ENCODE measurements at regions not wholly inside any gene's neighbourhood (a gene's known extent, or its start where the extent isn't known, plus 50 kb on each side); places are given as distances from the start of the nearest gene placed in this dataset.

DNA sequence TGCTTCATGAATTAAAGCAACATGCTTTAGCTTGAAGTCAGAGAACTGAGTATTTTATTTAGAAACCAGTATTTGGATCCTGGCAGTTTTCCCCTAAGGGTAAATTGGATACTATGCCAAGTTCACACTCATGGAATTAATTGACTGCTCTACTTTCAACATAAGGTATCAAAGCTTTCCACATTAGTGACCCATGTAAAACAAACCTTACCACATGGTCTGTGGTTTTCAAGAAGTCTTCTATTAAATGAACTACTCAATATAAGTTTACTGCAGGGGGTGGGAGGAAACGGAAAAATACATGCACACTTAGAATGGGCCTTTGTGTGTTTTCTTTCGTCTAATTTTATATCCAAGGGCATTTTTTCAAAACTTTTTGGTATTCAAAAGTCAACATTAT lies 232.0 kb upstream of the FBXL7 start:
- H3K36me3 ChIP-seq (replicated peaks in 1 of 2; ENCODE audit: control insufficient read depth in 1 of 2, insufficient read depth in 2 of 2, low read length in 1 of 2), result no peaks in the 10 kb centered on the region
- H4K20me1 ChIP-seq (ENCODE audit: insufficient read depth), result no peaks in the 10 kb centered on the region
- no peak overlapping the region for H3K4me2 ChIP-seq
- no peaks in the 10 kb centered on the region for H3K9me3 ChIP-seq
- no peaks in the 10 kb centered on the region for H3K79me2 ChIP-seq (ENCODE audit: insufficient read depth)
- ChIA-PET POLR2A (no interaction called here), CTCF (no interaction called here)
- no peaks in the 10 kb centered on the region for H3K4me1 ChIP-seq (ENCODE audit: control insufficient read depth in 1 of 2, insufficient read depth in 2 of 2, low read depth in 1 of 2, low read length in 1 of 2)
- H3K9me2 ChIP-seq, result no peaks in the 10 kb centered on the region
- H3K4me3 ChIP-seq (ENCODE audit: low read depth in 2 of 2, low read length in 1 of 2), result no peak overlapping the region
- no peak overlapping the region for H3K9ac ChIP-seq
- 13% methylated on average over 2 of the region's 2 CpGs for WGBS (ENCODE audit: low lambda C conversion rate)
- no peaks in the 10 kb centered on the region for H3F3A ChIP-seq (replicated peaks; ENCODE audit: insufficient read depth)
- H3K27ac ChIP-seq (ENCODE audit: low read depth in 2 of 2, low read length in 1 of 2), result no peak overlapping the region
- H2AFZ ChIP-seq (ENCODE audit: low read depth), result no peak overlapping the region
- no peak for DNase-seq
- TF ChIP-seq, protein P1, sequence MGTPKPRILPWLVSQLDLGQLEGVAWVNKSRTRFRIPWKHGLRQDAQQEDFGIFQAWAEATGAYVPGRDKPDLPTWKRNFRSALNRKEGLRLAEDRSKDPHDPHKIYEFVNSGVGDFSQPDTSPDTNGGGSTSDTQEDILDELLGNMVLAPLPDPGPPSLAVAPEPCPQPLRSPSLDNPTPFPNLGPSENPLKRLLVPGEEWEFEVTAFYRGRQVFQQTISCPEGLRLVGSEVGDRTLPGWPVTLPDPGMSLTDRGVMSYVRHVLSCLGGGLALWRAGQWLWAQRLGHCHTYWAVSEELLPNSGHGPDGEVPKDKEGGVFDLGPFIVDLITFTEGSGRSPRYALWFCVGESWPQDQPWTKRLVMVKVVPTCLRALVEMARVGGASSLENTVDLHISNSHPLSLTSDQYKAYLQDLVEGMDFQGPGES (IDR thresholded peaks at IDR 0.05; ENCODE audit: low read depth, low read length), result no peak
- TF ChIP-seq, protein P2, sequence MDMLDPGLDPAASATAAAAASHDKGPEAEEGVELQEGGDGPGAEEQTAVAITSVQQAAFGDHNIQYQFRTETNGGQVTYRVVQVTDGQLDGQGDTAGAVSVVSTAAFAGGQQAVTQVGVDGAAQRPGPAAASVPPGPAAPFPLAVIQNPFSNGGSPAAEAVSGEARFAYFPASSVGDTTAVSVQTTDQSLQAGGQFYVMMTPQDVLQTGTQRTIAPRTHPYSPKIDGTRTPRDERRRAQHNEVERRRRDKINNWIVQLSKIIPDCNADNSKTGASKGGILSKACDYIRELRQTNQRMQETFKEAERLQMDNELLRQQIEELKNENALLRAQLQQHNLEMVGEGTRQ (IDR thresholded peaks at IDR 0.05; ENCODE audit: borderline replicate concordance, low read depth, low read length), result no peak
- TF ChIP-seq TEAD4 (IDR thresholded peaks at IDR 0.05; ENCODE audit: borderline replicate concordance, insufficient read depth), result no peak
- TF ChIP-seq RXRA (IDR thresholded peaks at IDR 0.05; ENCODE audit: borderline replicate concordance, low read depth), result no peak
- no peak for TF ChIP-seq NRF1 (IDR thresholded peaks at IDR 0.05; ENCODE audit: low read depth, low read length)
- no peaks in the 10 kb centered on the region; the same call in 1 of the 2 replicates for H3K27me3 ChIP-seq (ENCODE audit: insufficient read depth)

DNA sequence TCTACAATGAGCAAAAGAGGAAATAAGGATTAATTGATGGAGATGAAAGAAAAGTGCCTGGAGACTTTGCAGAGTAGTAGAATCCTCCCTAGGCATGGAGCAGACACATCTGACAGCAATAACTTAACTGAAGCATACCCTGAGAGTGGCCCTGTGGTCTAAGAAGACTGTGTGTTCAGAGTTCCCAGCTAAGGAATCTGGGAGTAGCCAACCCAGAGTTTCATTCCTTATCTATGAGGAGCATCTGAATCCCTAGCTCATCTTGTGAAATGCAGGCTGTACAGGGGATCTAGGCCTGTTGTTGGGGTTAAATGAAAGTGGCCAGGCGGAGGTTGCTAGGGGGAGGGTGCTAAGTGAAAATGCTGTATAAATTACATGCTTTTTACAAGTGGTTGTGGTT lies 233.1 kb upstream of the FBXL7 start:
- no peak overlapping the region for H3K4me3 ChIP-seq (ENCODE audit: low read depth in 2 of 2, low read length in 1 of 2)
- TF ChIP-seq SIN3A (IDR thresholded peaks at IDR 0.05; ENCODE audit: borderline replicate concordance, low read depth, low read length), result no peak
- no peak for TF ChIP-seq EZH2phosphoT487 (IDR thresholded peaks at IDR 0.05; ENCODE audit: borderline replicate concordance, low read depth)
- TF ChIP-seq JUND (IDR thresholded peaks at IDR 0.05), result no peak
- no peak overlapping the region for H3K27ac ChIP-seq (ENCODE audit: low read depth in 2 of 2, low read length in 1 of 2)
- no peaks in the 10 kb centered on the region for H3K9me2 ChIP-seq
- H3K4me2 ChIP-seq, result no peak overlapping the region
- H3K9me3 ChIP-seq, result no peaks in the 10 kb centered on the region
- no peaks in the 10 kb centered on the region for H3K36me3 ChIP-seq (replicated peaks in 1 of 2; ENCODE audit: control insufficient read depth in 1 of 2, insufficient read depth in 2 of 2, low read length in 1 of 2)
- H3F3A ChIP-seq (replicated peaks; ENCODE audit: insufficient read depth), result no peaks in the 10 kb centered on the region
- no peak for DNase-seq
- H3K4me1 ChIP-seq (ENCODE audit: control insufficient read depth in 1 of 2, insufficient read depth in 2 of 2, low read depth in 1 of 2, low read length in 1 of 2), result peaks cover 0 to under 1% of the 10 kb centered on the region in 2 experiments; a peak in 1 of 4 replicates
- 0% methylated on average over 1 of the region's 1 CpG for WGBS (ENCODE audit: low lambda C conversion rate)
- no peaks in the 10 kb centered on the region for H3K79me2 ChIP-seq (ENCODE audit: insufficient read depth)
- no peak overlapping the region for H3K9ac ChIP-seq
- CTCF ChIA-PET, result no interaction called here
- H2AFZ ChIP-seq (ENCODE audit: low read depth), result no peak overlapping the region
- no peaks in the 10 kb centered on the region for H4K20me1 ChIP-seq (ENCODE audit: insufficient read depth)
- POLR2A ChIA-PET, result no interaction called here
- no peaks in the 10 kb centered on the region; the same call in 1 of the 2 replicates for H3K27me3 ChIP-seq (ENCODE audit: insufficient read depth)

DNA sequence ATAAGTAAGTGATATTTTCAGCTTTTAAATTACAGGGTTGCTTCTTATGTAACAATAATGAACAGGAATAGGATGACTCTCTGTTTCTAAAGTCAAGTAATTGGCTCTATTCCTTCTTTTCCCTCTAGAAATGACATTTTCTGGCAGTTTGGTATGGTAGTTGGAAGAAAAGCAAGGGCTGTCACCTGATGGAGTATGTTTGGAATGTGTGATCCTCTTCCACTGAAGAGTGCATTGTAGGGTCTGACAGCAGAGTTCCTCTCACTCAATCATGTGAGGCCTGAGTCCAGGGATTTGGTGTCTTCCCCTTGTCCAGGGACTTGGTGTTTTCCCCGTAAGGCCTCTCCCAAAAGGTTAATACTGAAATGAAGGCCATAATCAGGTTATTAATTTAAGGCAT lies 233.8 kb upstream of the FBXL7 start:
- CTCF ChIA-PET, result no interaction called here
- Histone ChIP-seq H3K9ac (no peak overlapping the region), H3K4me1 (ENCODE audit: control insufficient read depth in 1 of 2, insufficient read depth in 2 of 2, low read depth in 1 of 2, low read length in 1 of 2) (peaks cover 0 to 7% of the 10 kb centered on the region in 2 experiments; a peak in 1 of 4 replicates), H3K79me2 (ENCODE audit: insufficient read depth) (no peaks in the 10 kb centered on the region), H3F3A (replicated peaks; ENCODE audit: insufficient read depth) (no peaks in the 10 kb centered on the region), H3K4me2 (no peak overlapping the region), H3K4me3 (ENCODE audit: low read depth in 2 of 2, low read length in 1 of 2) (no peak overlapping the region), H2AFZ (ENCODE audit: low read depth) (no peak overlapping the region), H3K27ac (ENCODE audit: low read depth in 2 of 2, low read length in 1 of 2) (no peak overlapping the region), H3K9me3 (no peaks in the 10 kb centered on the region), H3K36me3 (replicated peaks in 1 of 2; ENCODE audit: control insufficient read depth in 1 of 2, insufficient read depth in 2 of 2, low read length in 1 of 2) (no peaks in the 10 kb centered on the region), H4K20me1 (ENCODE audit: insufficient read depth) (no peaks in the 10 kb centered on the region), H3K27me3 (ENCODE audit: insufficient read depth) (no peaks in the 10 kb centered on the region; the same call in 1 of the 2 replicates), H3K9me2 (no peaks in the 10 kb centered on the region)
- POLR2A ChIA-PET, result no interaction called here
- TF ChIP-seq TEAD4 (IDR thresholded peaks at IDR 0.05; ENCODE audit: borderline replicate concordance, insufficient read depth) (no peak), YY1 (IDR thresholded peaks at IDR 0.05; ENCODE audit: low read depth) (no peak), ELF1 (IDR thresholded peaks at IDR 0.05) (no peak), FOXM1 (IDR thresholded peaks at IDR 0.05; ENCODE audit: low read depth) (no peak)
- 25% methylated on average over 1 of the region's 1 CpG for WGBS (ENCODE audit: low lambda C conversion rate)
- no peak for DNase-seq

All from SK-N-SH (cell line).